KMS-11 (cell line): ENCODE measurements at regions not wholly inside any gene's neighbourhood (a gene's known extent, or its start where the extent isn't known, plus 50 kb on each side); places are given as distances from the start of the nearest gene placed in this dataset.

Source experiments
- H2AFZ ChIP-seq: fragments of 200-600 bp; sonication (generic); 2 replicates; pipeline ENCODE4 v1.6.1; 2016; ENCODE audit warnings: antibody characterized with exemption, mixed run types, low read depth
- H3K27ac ChIP-seq: fragments of 200-600 bp; sonication (generic); 2 replicates; pipeline ENCODE4 v1.6.1; 2016; ENCODE audit warnings: mild to moderate bottlenecking, mixed run types
- H3K27me3 ChIP-seq: fragments of 200-600 bp; sonication (generic); 2 replicates; pipeline ENCODE4 v1.6.1; 2017; ENCODE audit warnings: mild to moderate bottlenecking, low read depth, mixed run types, moderate library complexity; ENCODE audit not compliant: insufficient read depth
- H3K36me3 ChIP-seq: fragments of 200-600 bp; sonication (generic); 2 replicates; pipeline ENCODE4 v1.6.1; 2017; ENCODE audit warnings: mild to moderate bottlenecking, mixed run types; ENCODE audit not compliant: insufficient read depth
- H3K4me1 ChIP-seq: fragments of 200-600 bp; sonication (generic); 2 replicates; pipeline ENCODE4 v1.6.1; 2016; ENCODE audit warnings: mild to moderate bottlenecking, low read depth, mixed run types; ENCODE audit not compliant: poor library complexity, severe bottlenecking
- H3K4me2 ChIP-seq: fragments of 200-600 bp; sonication (generic); 2 replicates; pipeline ENCODE4 v1.7.0; 2016; ENCODE audit warnings: mild to moderate bottlenecking, mixed run types
- H3K4me3 ChIP-seq: fragments of 200-600 bp; sonication (generic); IDR thresholded peaks from 2 replicates; pipeline ENCODE4 v1.6.1; 2017; ENCODE audit warnings: low read depth, low read length, mixed read lengths; ENCODE audit not compliant: insufficient read depth
- H3K79me2 ChIP-seq: fragments of 200-600 bp; sonication (generic); 2 replicates; pipeline ENCODE4 v1.6.1; 2016; ENCODE audit warnings: low read depth, mixed run types; ENCODE audit not compliant: insufficient read depth
- H3K9ac ChIP-seq: fragments of 200-600 bp; sonication (generic); 2 replicates; pipeline ENCODE4 v1.6.1; 2016; ENCODE audit warnings: mild to moderate bottlenecking, mixed run types
- H4K20me1 ChIP-seq: fragments of 200-600 bp; sonication (generic); 2 replicates; pipeline ENCODE4 v1.6.1; 2016; ENCODE audit warnings: mild to moderate bottlenecking, mixed run types; ENCODE audit not compliant: insufficient read depth
- TF ChIP-seq, protein P1 (sequence below): fragments of 200-600 bp; sonication (generic); conservative IDR thresholded peaks from 2 replicates; pipeline ENCODE4 v1.6.1; 2017; ENCODE audit warnings: low read depth, mild to moderate bottlenecking, antibody characterized with exemption, low read length, moderate library complexity, mixed read lengths

DNA sequence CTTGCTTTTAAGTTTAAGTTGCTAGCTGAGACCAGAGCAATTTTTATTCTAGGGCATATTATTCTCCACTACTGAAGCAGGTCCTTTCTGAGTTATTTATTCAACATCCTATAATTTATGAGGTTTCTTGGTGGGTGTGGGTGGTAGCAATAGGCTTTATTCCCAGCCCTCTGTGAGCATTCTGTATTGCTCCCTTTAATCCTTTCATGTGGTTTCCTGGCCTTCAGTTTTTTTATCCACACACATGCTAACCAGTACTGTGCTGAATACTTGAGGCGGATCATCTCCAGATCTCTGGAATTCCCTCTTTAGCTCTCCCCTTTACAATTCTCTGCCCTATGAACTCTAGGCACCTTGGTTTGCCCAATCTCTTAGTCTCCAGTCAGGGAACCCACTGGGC lies 91.8 kb upstream of the GLRA1 start:
- Histone ChIP-seq H3K4me1 (no peaks in the 10 kb centered on the region), H3K79me2 (no peaks in the 10 kb centered on the region), H3K27me3 (no peaks in the 10 kb centered on the region), H3K9ac (no peak overlapping the region), H3K4me3 (no peak overlapping the region), H3K4me2 (no peak overlapping the region), H3K36me3 (no peaks in the 10 kb centered on the region), H4K20me1 (no peaks in the 10 kb centered on the region), H3K27ac (no peak overlapping the region), H2AFZ (no peak overlapping the region)
- TF ChIP-seq, protein P1, sequence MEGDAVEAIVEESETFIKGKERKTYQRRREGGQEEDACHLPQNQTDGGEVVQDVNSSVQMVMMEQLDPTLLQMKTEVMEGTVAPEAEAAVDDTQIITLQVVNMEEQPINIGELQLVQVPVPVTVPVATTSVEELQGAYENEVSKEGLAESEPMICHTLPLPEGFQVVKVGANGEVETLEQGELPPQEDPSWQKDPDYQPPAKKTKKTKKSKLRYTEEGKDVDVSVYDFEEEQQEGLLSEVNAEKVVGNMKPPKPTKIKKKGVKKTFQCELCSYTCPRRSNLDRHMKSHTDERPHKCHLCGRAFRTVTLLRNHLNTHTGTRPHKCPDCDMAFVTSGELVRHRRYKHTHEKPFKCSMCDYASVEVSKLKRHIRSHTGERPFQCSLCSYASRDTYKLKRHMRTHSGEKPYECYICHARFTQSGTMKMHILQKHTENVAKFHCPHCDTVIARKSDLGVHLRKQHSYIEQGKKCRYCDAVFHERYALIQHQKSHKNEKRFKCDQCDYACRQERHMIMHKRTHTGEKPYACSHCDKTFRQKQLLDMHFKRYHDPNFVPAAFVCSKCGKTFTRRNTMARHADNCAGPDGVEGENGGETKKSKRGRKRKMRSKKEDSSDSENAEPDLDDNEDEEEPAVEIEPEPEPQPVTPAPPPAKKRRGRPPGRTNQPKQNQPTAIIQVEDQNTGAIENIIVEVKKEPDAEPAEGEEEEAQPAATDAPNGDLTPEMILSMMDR: no peak

DNA sequence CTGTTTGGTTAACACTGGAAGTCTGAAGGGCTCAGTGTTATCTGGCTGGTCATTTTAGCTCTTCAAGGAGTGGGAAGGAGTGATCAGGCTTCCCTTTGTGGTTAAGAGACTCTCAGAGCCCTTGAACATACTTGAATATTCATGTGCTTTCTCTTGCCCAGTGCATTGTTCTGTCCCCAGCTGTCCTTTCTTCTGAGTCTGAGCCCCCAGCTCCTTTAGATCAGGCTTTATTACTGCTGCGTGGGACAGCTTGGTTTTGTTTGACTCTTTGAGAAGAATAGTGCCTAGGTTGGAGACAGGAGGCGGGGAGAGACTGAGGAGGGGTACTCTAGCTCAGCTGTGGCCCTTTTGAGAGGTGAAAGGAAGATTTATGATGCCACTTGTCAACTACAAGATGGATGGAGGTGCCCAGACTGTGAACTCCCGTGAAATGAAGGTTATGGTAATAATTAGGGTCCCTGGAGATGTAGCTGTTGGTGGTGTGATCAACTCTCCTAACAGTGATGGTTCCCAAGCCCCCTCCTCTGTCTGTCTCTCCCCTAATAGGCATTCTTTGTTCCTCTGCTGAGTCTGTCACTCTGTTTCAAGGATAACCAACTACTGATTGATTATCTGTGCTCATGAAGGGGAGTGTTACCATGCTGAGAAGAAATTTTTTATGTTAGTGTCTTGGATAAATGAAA lies 83.1 kb upstream of the GLRA1 start:
- H3K27ac ChIP-seq: no peak overlapping the region
- H3K79me2 ChIP-seq: no peaks in the 10 kb centered on the region
- no peaks in the 10 kb centered on the region for H3K36me3 ChIP-seq
- H4K20me1 ChIP-seq: no peaks in the 10 kb centered on the region
- no peak overlapping the region for H3K4me2 ChIP-seq
- H3K27me3 ChIP-seq: no peaks in the 10 kb centered on the region
- no peaks in the 10 kb centered on the region for H3K4me1 ChIP-seq
- no peak overlapping the region for H2AFZ ChIP-seq
- no peak overlapping the region for H3K4me3 ChIP-seq
- TF ChIP-seq, protein P1: no peak
- H3K9ac ChIP-seq: no peak overlapping the region

DNA sequence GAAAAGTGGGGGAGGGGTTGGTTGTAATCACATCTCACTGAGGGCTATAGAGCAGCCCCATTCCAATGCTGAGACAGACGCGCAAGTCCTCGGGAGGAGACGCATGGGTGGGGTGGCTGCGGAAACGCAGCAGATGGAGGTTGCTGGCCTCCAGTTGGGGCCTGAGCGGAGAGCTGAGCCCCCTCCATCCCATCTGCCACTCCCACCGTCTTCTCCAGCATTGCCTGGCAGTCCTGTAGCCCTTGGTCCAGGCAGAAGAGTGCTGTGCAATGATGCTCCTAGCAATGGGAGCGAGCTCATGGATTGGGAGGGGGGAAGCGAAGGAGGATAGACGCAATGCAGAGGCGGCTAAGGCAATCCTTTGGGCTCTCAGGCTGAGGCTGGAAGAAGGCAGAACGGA lies 79.4 kb upstream of the GLRA1 start:
- Histone ChIP-seq H4K20me1 (no peaks in the 10 kb centered on the region), H3K27me3 (no peaks in the 10 kb centered on the region), H3K9ac (no peak overlapping the region), H3K4me1 (no peaks in the 10 kb centered on the region), H3K79me2 (no peaks in the 10 kb centered on the region), H3K4me2 (no peak overlapping the region), H3K27ac (no peak overlapping the region), H3K36me3 (no peaks in the 10 kb centered on the region), H2AFZ (no peak overlapping the region), H3K4me3 (no peak overlapping the region)
- TF ChIP-seq, protein P1: no peak
